ENCODE measurements at regions not wholly inside any gene's neighbourhood (a gene's known extent, or its start where the extent isn't known, plus 50 kb on each side); places are given as distances from the start of the nearest gene placed in this dataset.

- DNase-seq (ENCODE audit: low spot score): no peak
These were observed 161.1 kb upstream of the PKDCC start for GRCh38 chr2:41886757-41887156.

GRCh38 chr2:41890341-41890740, 157.5 kb upstream of the PKDCC start:
- no peak for DNase-seq (ENCODE audit: low spot score)

- DNase-seq (ENCODE audit: low spot score): no peak
These were observed 155.3 kb upstream of the PKDCC start for GRCh38 chr2:41892476-41892875.

- no peak for DNase-seq (ENCODE audit: low spot score)
These were observed 153.1 kb upstream of the PKDCC start for GRCh38 chr2:41894563-41895333.

- no peak for DNase-seq (ENCODE audit: low spot score)
These were observed 152.5 kb upstream of the PKDCC start for GRCh38 chr2:41895334-41895664.

- no peak for DNase-seq (ENCODE audit: low spot score)
These were observed 151.5 kb upstream of the PKDCC start for GRCh38 chr2:41896186-41896846.

GRCh38 chr2:41899189-41899588, 148.6 kb upstream of the PKDCC start:
- DNase-seq (ENCODE audit: low spot score): no peak

- DNase-seq (ENCODE audit: low spot score): no peak
These were observed 147.7 kb upstream of the PKDCC start for GRCh38 chr2:41900101-41900577.

GRCh38 chr2:41902897-41903296, 144.9 kb upstream of the PKDCC start:
- DNase-seq (ENCODE audit: low spot score): no peak

GRCh38 chr2:41903474-41904135, 144.2 kb upstream of the PKDCC start:
- DNase-seq (ENCODE audit: low spot score): no peak

GRCh38 chr2:41904459-41904858, 143.4 kb upstream of the PKDCC start:
- no peak for DNase-seq (ENCODE audit: low spot score)

- DNase-seq (ENCODE audit: low spot score): no peak
These were observed 142.1 kb upstream of the PKDCC start for GRCh38 chr2:41905597-41906337.

- DNase-seq (ENCODE audit: low spot score): no peak
These were observed 141.5 kb upstream of the PKDCC start for GRCh38 chr2:41906338-41906725.

- no peak for DNase-seq (ENCODE audit: low spot score)
These were observed 140.7 kb upstream of the PKDCC start for GRCh38 chr2:41907141-41907540.

- DNase-seq (ENCODE audit: low spot score): no peak
These were observed 140.0 kb upstream of the PKDCC start for GRCh38 chr2:41907771-41908207.

- no peak for DNase-seq (ENCODE audit: low spot score)
These were observed 139.5 kb upstream of the PKDCC start for GRCh38 chr2:41908349-41908748.

- DNase-seq (ENCODE audit: low spot score): no peak
These were observed 138.2 kb upstream of the PKDCC start for GRCh38 chr2:41909584-41909983.

- no peak for DNase-seq (ENCODE audit: low spot score)
These were observed 137.7 kb upstream of the PKDCC start for GRCh38 chr2:41910126-41910525.

GRCh38 chr2:41911033-41911432, 136.8 kb upstream of the PKDCC start:
- DNase-seq (ENCODE audit: low spot score): no peak

GRCh38 chr2:41912337-41912736, 135.5 kb upstream of the PKDCC start:
- no peak for DNase-seq (ENCODE audit: low spot score)

GRCh38 chr2:41912776-41913175, 135.0 kb upstream of the PKDCC start:
- DNase-seq (ENCODE audit: low spot score): no peak

GRCh38 chr2:41913311-41913710, 134.5 kb upstream of the PKDCC start:
- no peak for DNase-seq (ENCODE audit: low spot score)
